Tibial nerve (tissue), 4 donors: ENCODE measurements at regions not wholly inside any gene's neighbourhood (a gene's known extent, or its start where the extent isn't known, plus 50 kb on each side); places are given as distances from the start of the nearest gene placed in this dataset.

Source experiments
- DNase-seq, 2 donors: peaks; one replicate each; pipeline ENCODE4 v3.0.0-alpha.2; 2019; ENCODE audit warnings: low spot score in 2 of 2
- H3K27ac ChIP-seq, 4 donors: fragments of 200-600 bp; sonication (generic) in 3 of 4; one replicate each; pipeline ENCODE4 v1.5.1; 2017 to 2019; ENCODE audit warnings: mild to moderate bottlenecking in 1 of 4
- H3K27me3 ChIP-seq, 2 donors: fragments of 200-600 bp; sonication (generic) in 1 of 2; one replicate each; pipeline versions ENCODE4 v1.5.1 to v1.6.0; 2017 to 2019
- H3K36me3 ChIP-seq, 3 donors: fragments of 200-600 bp; sonication (generic); one replicate each; pipeline ENCODE4 v1.5.1; 2018 to 2019
- H3K4me1 ChIP-seq, 4 donors: fragments of 200-600 bp; sonication (generic) in 3 of 4; one replicate each; pipeline ENCODE4 v1.5.1; 2017 to 2019
- H3K4me3 ChIP-seq, 4 donors: fragments of 200-600 bp; sonication (generic) in 3 of 4; one replicate each; pipeline ENCODE4 v1.5.1; 2017 to 2019; ENCODE audit warnings: mild to moderate bottlenecking in 1 of 4, moderate library complexity in 1 of 4
- H3K9me3 ChIP-seq, 4 donors: fragments of 200-600 bp; sonication (generic) in 3 of 4; one replicate each; pipeline ENCODE4 v1.5.1; 2017 to 2019
- CTCF ChIP-seq, 5 experiments: fragments of 200-600 bp in 3 of 5; fragments of 450-650 bp in 2 of 5; sonication (generic) in 3 of 5; IDR thresholded peaks; one replicate each; pipeline ENCODE4 v1.5.1; 2016 to 2019; ENCODE audit warnings: antibody characterized with exemption in 5 of 5, mild to moderate bottlenecking in 3 of 5, moderate library complexity in 2 of 5
- EP300 ChIP-seq, 2 donors: sonication (generic); formaldehyde crosslinking; IDR thresholded peaks; one replicate each; pipeline ENCODE4 v1.6.1; 2017; ENCODE audit warnings: antibody characterized with exemption in 2 of 2, mild to moderate bottlenecking in 1 of 2
- POLR2A ChIP-seq, 2 donors: fragments of 450-650 bp; IDR thresholded peaks; one replicate each; pipeline ENCODE4 v1.6.1; 2017; ENCODE audit warnings: antibody characterized with exemption in 2 of 2, mild to moderate bottlenecking in 2 of 2, moderate library complexity in 2 of 2
- WGBS, 2 donors: methylation state at CpG; one replicate each; pipeline ENCODE4 v1.1.5; 2018; 5-methylcytosine and 5-hydroxymethylcytosine counted together

- no peak for TF ChIP-seq POLR2A (IDR thresholded peaks at IDR 0.05)
- TF ChIP-seq CTCF (IDR thresholded peaks at IDR 0.05), result no peak
- no peak for TF ChIP-seq EP300 (IDR thresholded peaks at IDR 0.05)
- H3K27me3 ChIP-seq, result peaks cover 0 to 97% of the 10 kb centered on the region in 2 donors
Observed at GRCh38 chr10:101285519-101286070, 56.3 kb upstream of the LBX1 start.

GRCh38 chr10:101286248-101287046 is 57.2 kb upstream of the LBX1 start:
- peaks cover 0 to 97% of the 10 kb centered on the region in 2 donors for H3K27me3 ChIP-seq
- DNase-seq, result no peak
- peaks cover 0 to 14% (median 7%) of the 10 kb centered on the region in 4 donors for H3K4me1 ChIP-seq
- TF ChIP-seq EP300 (IDR thresholded peaks at IDR 0.05), result no peak
- TF ChIP-seq POLR2A (IDR thresholded peaks at IDR 0.05), result no peak
- no peak for TF ChIP-seq CTCF (IDR thresholded peaks at IDR 0.05)
- H3K36me3 ChIP-seq, result no peaks in the 10 kb centered on the region
- no peak overlapping the region for H3K4me3 ChIP-seq
- H3K27ac ChIP-seq, result no peak overlapping the region
- H3K9me3 ChIP-seq, result no peaks in the 10 kb centered on the region
- WGBS, 2 donors, result 58 to 61% methylated on average over 12 of the region's 12 CpGs

More at GRCh38 chr10:101285519-101286070, 56.3 kb upstream of the LBX1 start:
- H3K4me1 ChIP-seq, result peaks cover 0 to 8% (median 3%) of the 10 kb centered on the region in 4 donors
- DNase-seq, result no peak
- H3K9me3 ChIP-seq, result no peaks in the 10 kb centered on the region
- no peaks in the 10 kb centered on the region for H3K36me3 ChIP-seq
- no peak overlapping the region for H3K4me3 ChIP-seq
- no peak overlapping the region for H3K27ac ChIP-seq
- 15 to 22% methylated on average over 14 to 15 of the region's 15 CpGs for WGBS, 2 donors

GRCh38 chr10:101287183-101287996 is 58.1 kb upstream of the LBX1 start:
- TF ChIP-seq POLR2A (IDR thresholded peaks at IDR 0.05), result no peak
- TF ChIP-seq CTCF (IDR thresholded peaks at IDR 0.05), result no peak
- TF ChIP-seq EP300 (IDR thresholded peaks at IDR 0.05), result no peak
- H3K27me3 ChIP-seq, result peaks cover 0 to 97% of the 10 kb centered on the region in 2 donors
- WGBS, 2 donors, result 36 to 50% methylated on average over 18 of the region's 18 CpGs
- H3K9me3 ChIP-seq, result no peaks in the 10 kb centered on the region
- no peak overlapping the region for H3K27ac ChIP-seq
- no peaks in the 10 kb centered on the region for H3K36me3 ChIP-seq
- DNase-seq, result no peak
- peaks cover 0 to 24% (median 14%) of the 10 kb centered on the region in 4 donors for H3K4me1 ChIP-seq
- no peak overlapping the region for H3K4me3 ChIP-seq

GRCh38 chr10:101287997-101288635 is 58.9 kb upstream of the LBX1 start:
- peaks cover 0 to 31% (median 15%) of the 10 kb centered on the region in 4 donors for H3K4me1 ChIP-seq
- H3K36me3 ChIP-seq, result no peaks in the 10 kb centered on the region
- TF ChIP-seq EP300 (IDR thresholded peaks at IDR 0.05) (no peak), POLR2A (IDR thresholded peaks at IDR 0.05) (no peak), CTCF (IDR thresholded peaks at IDR 0.05) (no peak)
- H3K27ac ChIP-seq, result no peak overlapping the region
- peaks cover 0 to 97% of the 10 kb centered on the region in 2 donors for H3K27me3 ChIP-seq
- 35 to 42% methylated on average over 6 of the region's 6 CpGs for WGBS, 2 donors
- no peak overlapping the region for H3K4me3 ChIP-seq
- H3K9me3 ChIP-seq, result no peaks in the 10 kb centered on the region
- no peak for DNase-seq
